ENCODE measurements at regions not wholly inside any gene's neighbourhood (a gene's known extent, or its start where the extent isn't known, plus 50 kb on each side); places are given as distances from the start of the nearest gene placed in this dataset.

GRCh38 chr1:62954758-62955157, 170.8 kb downstream of the ATG4C start:
- H3K4me3 Mint-ChIP-seq: no peak overlapping the region
- POLR2A ChIA-PET: no interaction called here
- no peaks in the 10 kb centered on the region for H3K4me1 Mint-ChIP-seq
- no peaks in the 10 kb centered on the region for H3K36me3 Mint-ChIP-seq
- DNase-seq (no peak), ATAC-seq (no peak)
- peaks cover 7 to 28% (median 20%) of the 10 kb centered on the region in 5 donors for H3K27me3 Mint-ChIP-seq
- H3K27ac Mint-ChIP-seq: no peak overlapping the region
- no peaks in the 10 kb centered on the region for H3K9me3 Mint-ChIP-seq

- Mint-ChIP-seq H3K4me1 (no peaks in the 10 kb centered on the region), H3K4me3 (no peak overlapping the region), H3K9me3 (no peaks in the 10 kb centered on the region), H3K27ac (no peak overlapping the region), H3K27me3 (peaks cover 8 to 29% (median 17%) of the 10 kb centered on the region in 5 donors), H3K36me3 (no peaks in the 10 kb centered on the region)
- POLR2A ChIA-PET: no interaction called here
- no peak for ATAC-seq
- DNase-seq: no peak
Observed at GRCh38 chr1:62955666-62956065, 171.7 kb downstream of the ATG4C start.

- POLR2A ChIA-PET: no interaction called here
- Mint-ChIP-seq H3K36me3 (no peaks in the 10 kb centered on the region), H3K27me3 (peaks cover 3 to 31% (median 11%) of the 10 kb centered on the region in 5 donors), H3K27ac (no peak overlapping the region), H3K9me3 (no peaks in the 10 kb centered on the region), H3K4me1 (no peaks in the 10 kb centered on the region), H3K4me3 (no peak overlapping the region)
- DNase-seq (no peak), ATAC-seq (no peak)
Observed at GRCh38 chr1:62962014-62962812, 178.3 kb downstream of the ATG4C start.

GRCh38 chr1:62962901-62963776, 179.2 kb downstream of the ATG4C start:
- Mint-ChIP-seq H3K4me3 (no peak overlapping the region), H3K27me3 (peaks cover 3 to 40% (median 12%) of the 10 kb centered on the region in 5 donors), H3K9me3 (no peaks in the 10 kb centered on the region), H3K4me1 (no peaks in the 10 kb centered on the region), H3K27ac (no peak overlapping the region), H3K36me3 (no peaks in the 10 kb centered on the region)
- no peak for ATAC-seq
- POLR2A ChIA-PET: no interaction called here
- no peak for DNase-seq

GRCh38 chr1:62964141-62964540, 180.2 kb downstream of the ATG4C start:
- H3K27ac Mint-ChIP-seq: no peak overlapping the region
- peaks cover 3 to 44% (median 12%) of the 10 kb centered on the region in 5 donors for H3K27me3 Mint-ChIP-seq
- no peak for DNase-seq
- H3K4me1 Mint-ChIP-seq: no peaks in the 10 kb centered on the region
- POLR2A ChIA-PET: no interaction called here
- H3K9me3 Mint-ChIP-seq: no peaks in the 10 kb centered on the region
- ATAC-seq: no peak
- no peaks in the 10 kb centered on the region for H3K36me3 Mint-ChIP-seq
- H3K4me3 Mint-ChIP-seq: no peak overlapping the region

- Mint-ChIP-seq H3K27ac (no peak overlapping the region), H3K4me1 (no peaks in the 10 kb centered on the region), H3K27me3 (peaks cover 7 to 34% (median 9%) of the 10 kb centered on the region in 5 donors), H3K36me3 (no peaks in the 10 kb centered on the region), H3K4me3 (no peak overlapping the region), H3K9me3 (no peaks in the 10 kb centered on the region)
- POLR2A ChIA-PET: no interaction called here
- no peak for DNase-seq
- no peak for ATAC-seq
Observed at GRCh38 chr1:62967031-62967430, 183.1 kb downstream of the ATG4C start.

- Mint-ChIP-seq H3K27ac (no peak overlapping the region), H3K27me3 (peaks cover 0 to 18% (median 7%) of the 10 kb centered on the region in 5 donors), H3K9me3 (peaks cover 0 to 2% (median 0%) of the 10 kb centered on the region in 9 donors), H3K4me1 (no peaks in the 10 kb centered on the region), H3K36me3 (no peaks in the 10 kb centered on the region), H3K4me3 (no peak overlapping the region)
- POLR2A ChIA-PET: no interaction called here
- DNase-seq: no peak
- ATAC-seq: no peak
Observed at GRCh38 chr1:62977366-62977765, 193.4 kb downstream of the ATG4C start.

GRCh38 chr1:62978741-62979140, 194.8 kb downstream of the ATG4C start:
- no peak overlapping the region for H3K4me3 Mint-ChIP-seq
- POLR2A ChIA-PET: no interaction called here

GRCh38 chr1:62981434-62981833, 197.5 kb downstream of the ATG4C start:
- Mint-ChIP-seq H3K9me3 (no peaks in the 10 kb centered on the region), H3K4me3 (no peak overlapping the region), H3K36me3 (no peaks in the 10 kb centered on the region), H3K27me3 (peaks cover 0 to 28% (median 12%) of the 10 kb centered on the region in 5 donors), H3K4me1 (no peaks in the 10 kb centered on the region), H3K27ac (no peak overlapping the region)
- ATAC-seq: no peak
- no peak for DNase-seq
- POLR2A ChIA-PET: no interaction called here

More at GRCh38 chr1:62978741-62979140, 194.8 kb downstream of the ATG4C start:
- Mint-ChIP-seq H3K36me3 (no peaks in the 10 kb centered on the region), H3K9me3 (no peaks in the 10 kb centered on the region), H3K4me1 (no peaks in the 10 kb centered on the region), H3K27me3 (peaks cover 0 to 15% (median 7%) of the 10 kb centered on the region in 5 donors), H3K27ac (no peak overlapping the region)
- DNase-seq: no peak
- ATAC-seq: no peak

GRCh38 chr1:62988867-62989266, 204.9 kb downstream of the ATG4C start:
- ATAC-seq (no peak), DNase-seq (no peak)
- Mint-ChIP-seq H3K27me3 (peaks cover 14 to 55% (median 24%) of the 10 kb centered on the region in 5 donors), H3K9me3 (peaks cover 0 to 12% (median 0%) of the 10 kb centered on the region in 9 donors), H3K27ac (no peak overlapping the region), H3K36me3 (no peaks in the 10 kb centered on the region), H3K4me1 (no peaks in the 10 kb centered on the region), H3K4me3 (no peak overlapping the region)
- POLR2A ChIA-PET: no interaction called here

GRCh38 chr1:62989497-62989896, 205.6 kb downstream of the ATG4C start:
- Mint-ChIP-seq H3K4me3 (no peak overlapping the region), H3K27ac (no peak overlapping the region), H3K4me1 (no peaks in the 10 kb centered on the region), H3K36me3 (no peaks in the 10 kb centered on the region), H3K9me3 (peaks cover 0 to 12% (median 0%) of the 10 kb centered on the region in 9 donors), H3K27me3 (peaks cover 13 to 59% (median 24%) of the 10 kb centered on the region in 5 donors)
- POLR2A ChIA-PET: no interaction called here
- DNase-seq: no peak
- no peak for ATAC-seq

GRCh38 chr1:62991152-62991551, 207.2 kb downstream of the ATG4C start:
- ATAC-seq (no peak), DNase-seq (no peak)
- Mint-ChIP-seq H3K9me3 (peaks cover 0 to 12% (median 0%) of the 10 kb centered on the region in 9 donors), H3K27ac (no peak overlapping the region), H3K4me1 (no peaks in the 10 kb centered on the region), H3K36me3 (no peaks in the 10 kb centered on the region), H3K4me3 (no peak overlapping the region), H3K27me3 (peaks cover 12 to 57% (median 29%) of the 10 kb centered on the region in 5 donors)
- POLR2A ChIA-PET: no interaction called here

- H3K27ac Mint-ChIP-seq: no peak overlapping the region
Observed at GRCh38 chr1:62993844-62994243, 209.9 kb downstream of the ATG4C start.

More at GRCh38 chr1:62993844-62994243, 209.9 kb downstream of the ATG4C start:
- Mint-ChIP-seq H3K4me1 (no peaks in the 10 kb centered on the region), H3K4me3 (no peak overlapping the region), H3K27me3 (peaks cover 8 to 45% (median 26%) of the 10 kb centered on the region in 5 donors), H3K9me3 (peaks cover 0 to 2% (median 0%) of the 10 kb centered on the region in 9 donors), H3K36me3 (no peaks in the 10 kb centered on the region)
- POLR2A ChIA-PET: no interaction called here
- DNase-seq: no peak
- no peak for ATAC-seq
